Sigmoid colon (tissue), 4 donors: ENCODE measurements at regions not wholly inside any gene's neighbourhood (a gene's known extent, or its start where the extent isn't known, plus 50 kb on each side); places are given as distances from the start of the nearest gene placed in this dataset.

ENCODE experiments used
- EP300 ChIP-seq, 4 donors: sonication (generic); formaldehyde crosslinking; IDR thresholded peaks; one replicate each; pipeline ENCODE4 v1.6.1; 2017; ENCODE audit warnings: antibody characterized with exemption in 4 of 4
- POLR2A ChIP-seq, 2 donors: fragments of 450-650 bp; IDR thresholded peaks; one replicate each; pipeline ENCODE4 v1.6.1; 2016; ENCODE audit warnings: antibody characterized with exemption in 2 of 2, mild to moderate bottlenecking in 2 of 2, moderate library complexity in 2 of 2
- TF ChIP-seq, protein P1 (sequence below), 4 experiments: fragments of 450-650 bp in 3 of 4; fragments of 200-600 bp in 1 of 4; IDR thresholded peaks; one replicate each; pipeline ENCODE4 v1.5.1; 2016 to 2019; ENCODE audit warnings: antibody characterized with exemption in 4 of 4, mild to moderate bottlenecking in 3 of 4, moderate library complexity in 2 of 4

DNA sequence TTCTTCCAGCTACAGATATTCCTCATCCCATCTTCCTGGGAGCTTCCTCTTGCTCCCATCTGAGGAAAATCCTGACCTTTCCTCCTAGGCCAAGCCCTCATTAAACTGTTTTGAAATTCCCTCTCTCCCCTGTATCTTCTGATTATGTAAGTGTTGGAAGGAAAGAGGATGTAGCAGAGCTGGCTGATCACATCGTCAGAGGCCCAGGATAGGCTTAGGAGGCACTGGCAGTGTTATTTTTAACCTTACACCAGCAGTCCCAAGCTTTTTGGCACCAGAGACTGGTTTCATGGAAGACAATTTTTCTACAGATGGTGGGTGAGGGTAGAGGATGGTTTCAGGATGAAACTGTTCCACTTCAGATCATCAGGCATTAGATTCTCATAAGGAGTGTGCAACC lies 630.4 kb downstream of the EPHA4 start:
- TF ChIP-seq, protein P1, sequence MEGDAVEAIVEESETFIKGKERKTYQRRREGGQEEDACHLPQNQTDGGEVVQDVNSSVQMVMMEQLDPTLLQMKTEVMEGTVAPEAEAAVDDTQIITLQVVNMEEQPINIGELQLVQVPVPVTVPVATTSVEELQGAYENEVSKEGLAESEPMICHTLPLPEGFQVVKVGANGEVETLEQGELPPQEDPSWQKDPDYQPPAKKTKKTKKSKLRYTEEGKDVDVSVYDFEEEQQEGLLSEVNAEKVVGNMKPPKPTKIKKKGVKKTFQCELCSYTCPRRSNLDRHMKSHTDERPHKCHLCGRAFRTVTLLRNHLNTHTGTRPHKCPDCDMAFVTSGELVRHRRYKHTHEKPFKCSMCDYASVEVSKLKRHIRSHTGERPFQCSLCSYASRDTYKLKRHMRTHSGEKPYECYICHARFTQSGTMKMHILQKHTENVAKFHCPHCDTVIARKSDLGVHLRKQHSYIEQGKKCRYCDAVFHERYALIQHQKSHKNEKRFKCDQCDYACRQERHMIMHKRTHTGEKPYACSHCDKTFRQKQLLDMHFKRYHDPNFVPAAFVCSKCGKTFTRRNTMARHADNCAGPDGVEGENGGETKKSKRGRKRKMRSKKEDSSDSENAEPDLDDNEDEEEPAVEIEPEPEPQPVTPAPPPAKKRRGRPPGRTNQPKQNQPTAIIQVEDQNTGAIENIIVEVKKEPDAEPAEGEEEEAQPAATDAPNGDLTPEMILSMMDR (IDR thresholded peaks at IDR 0.05) = no peak
- TF ChIP-seq POLR2A (IDR thresholded peaks at IDR 0.05) (no peak), EP300 (IDR thresholded peaks at IDR 0.05) (no peak)
